Thyroid gland (tissue), 4 donors: ENCODE measurements at regions not wholly inside any gene's neighbourhood (a gene's known extent, or its start where the extent isn't known, plus 50 kb on each side); places are given as distances from the start of the nearest gene placed in this dataset.

Experiments used
- DNase-seq, 2 donors: peaks; one replicate each; pipeline ENCODE4 v3.0.0-alpha.2; 2019
- H3K27ac ChIP-seq, 3 donors: fragments of 200-600 bp; sonication (generic); 1 replicate in 2 of 3; 2 replicates in 1 of 3; pipeline ENCODE4 v1.5.1; 2016 to 2019; ENCODE audit warnings: mild to moderate bottlenecking in 1 of 3, moderate library complexity in 1 of 3
- H3K27me3 ChIP-seq: fragments of 200-600 bp; sonication (generic); one replicate; pipeline ENCODE4 v1.5.1; 2019
- H3K36me3 ChIP-seq, 2 donors: fragments of 200-600 bp; sonication (generic); one replicate each; pipeline ENCODE4 v1.5.1; 2016 to 2019
- H3K4me1 ChIP-seq, 2 donors: fragments of 200-600 bp; sonication (generic); one replicate each; pipeline ENCODE4 v1.5.1; 2017 to 2019
- H3K4me3 ChIP-seq, 3 donors: fragments of 200-600 bp; sonication (generic); replicated peaks in 1 of 3; 1 replicate in 2 of 3; 2 replicates in 1 of 3; pipeline ENCODE4 v1.5.1; 2016; ENCODE audit warnings: mild to moderate bottlenecking in 1 of 3
- H3K9me3 ChIP-seq: fragments of 200-600 bp; sonication (generic); one replicate; pipeline ENCODE4 v1.5.1; 2017
- POLR2A ChIP-seq, 2 donors: fragments of 450-650 bp; IDR thresholded peaks; one replicate each; pipeline ENCODE4 v1.6.1; 2017; ENCODE audit warnings: antibody characterized with exemption in 2 of 2, mild to moderate bottlenecking in 2 of 2, moderate library complexity in 1 of 2
- WGBS, 2 donors: methylation state at CpG; one replicate each; pipeline ENCODE4 v1.1.5; 2017; 5-methylcytosine and 5-hydroxymethylcytosine counted together
- intact Hi-C: fragments of 100-400 bp; cut with DNase I; formaldehyde crosslinking; loops from one replicate; pipeline ENCODE4 v1.15.1; 2023
- TF ChIP-seq, protein P1 (sequence below), 6 experiments: fragments of 200-600 bp in 3 of 6; fragments of 450-650 bp in 3 of 6; sonication (generic) in 3 of 6; IDR thresholded peaks; one replicate each; pipeline ENCODE4 v1.5.1; 2016 to 2019; ENCODE audit warnings: antibody characterized with exemption in 6 of 6, mild to moderate bottlenecking in 2 of 6, inconsistent platforms in 1 of 6, moderate library complexity in 1 of 6

GRCh38 chr7:117972606-117973005 is 99.4 kb upstream of the CTTNBP2 start:
- Histone ChIP-seq H3K9me3 (no peaks in the 10 kb centered on the region), H3K36me3 (no peaks in the 10 kb centered on the region), H3K4me3 (no peak overlapping the region), H3K4me1 (no peaks in the 10 kb centered on the region), H3K27ac (no peak overlapping the region), H3K27me3 (no peaks in the 10 kb centered on the region)
- intact Hi-C loops, result no loop called here
- WGBS, 2 donors, result 73% methylated on average over 4 of the region's 4 CpGs
- TF ChIP-seq, protein P1, sequence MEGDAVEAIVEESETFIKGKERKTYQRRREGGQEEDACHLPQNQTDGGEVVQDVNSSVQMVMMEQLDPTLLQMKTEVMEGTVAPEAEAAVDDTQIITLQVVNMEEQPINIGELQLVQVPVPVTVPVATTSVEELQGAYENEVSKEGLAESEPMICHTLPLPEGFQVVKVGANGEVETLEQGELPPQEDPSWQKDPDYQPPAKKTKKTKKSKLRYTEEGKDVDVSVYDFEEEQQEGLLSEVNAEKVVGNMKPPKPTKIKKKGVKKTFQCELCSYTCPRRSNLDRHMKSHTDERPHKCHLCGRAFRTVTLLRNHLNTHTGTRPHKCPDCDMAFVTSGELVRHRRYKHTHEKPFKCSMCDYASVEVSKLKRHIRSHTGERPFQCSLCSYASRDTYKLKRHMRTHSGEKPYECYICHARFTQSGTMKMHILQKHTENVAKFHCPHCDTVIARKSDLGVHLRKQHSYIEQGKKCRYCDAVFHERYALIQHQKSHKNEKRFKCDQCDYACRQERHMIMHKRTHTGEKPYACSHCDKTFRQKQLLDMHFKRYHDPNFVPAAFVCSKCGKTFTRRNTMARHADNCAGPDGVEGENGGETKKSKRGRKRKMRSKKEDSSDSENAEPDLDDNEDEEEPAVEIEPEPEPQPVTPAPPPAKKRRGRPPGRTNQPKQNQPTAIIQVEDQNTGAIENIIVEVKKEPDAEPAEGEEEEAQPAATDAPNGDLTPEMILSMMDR (IDR thresholded peaks at IDR 0.05), result no peak
- no peak for TF ChIP-seq POLR2A (IDR thresholded peaks at IDR 0.05)
- DNase-seq, result no peak

- Histone ChIP-seq H3K4me1 (no peaks in the 10 kb centered on the region), H3K9me3 (no peaks in the 10 kb centered on the region), H3K4me3 (no peak overlapping the region), H3K36me3 (no peaks in the 10 kb centered on the region), H3K27ac (no peak overlapping the region), H3K27me3 (no peaks in the 10 kb centered on the region)
- no peak for DNase-seq
- no peak for TF ChIP-seq POLR2A (IDR thresholded peaks at IDR 0.05)
- TF ChIP-seq, protein P1 (IDR thresholded peaks at IDR 0.05), result no peak
- intact Hi-C loops, result no loop called here
- 84 to 85% methylated on average over 5 of the region's 5 CpGs for whole genome bisulfite sequencing, 2 donors
Measured at GRCh38 chr7:117973975-117974374, 100.7 kb upstream of the CTTNBP2 start.

- Histone ChIP-seq H3K27ac (no peak overlapping the region), H3K36me3 (no peaks in the 10 kb centered on the region), H3K4me1 (no peaks in the 10 kb centered on the region), H3K4me3 (no peak overlapping the region), H3K9me3 (no peaks in the 10 kb centered on the region), H3K27me3 (no peaks in the 10 kb centered on the region)
- 65 to 72% methylated on average over 2 of the region's 2 CpGs for WGBS, 2 donors
- no peak for DNase-seq
- intact Hi-C loops, result no loop called here
- TF ChIP-seq POLR2A (IDR thresholded peaks at IDR 0.05), result no peak
- TF ChIP-seq, protein P1 (IDR thresholded peaks at IDR 0.05), result no peak
Measured at GRCh38 chr7:117974891-117975290, 101.7 kb upstream of the CTTNBP2 start.

- 61 to 67% methylated on average over 1 of the region's 1 CpG for WGBS, 2 donors
- H3K4me3 ChIP-seq, result no peak overlapping the region
- no peaks in the 10 kb centered on the region for H3K36me3 ChIP-seq
- no peaks in the 10 kb centered on the region for H3K27me3 ChIP-seq
- H3K9me3 ChIP-seq, result no peaks in the 10 kb centered on the region
- intact Hi-C loops, result no loop called here
- DNase-seq, result no peak
- TF ChIP-seq POLR2A (IDR thresholded peaks at IDR 0.05), result no peak
- TF ChIP-seq, protein P1 (IDR thresholded peaks at IDR 0.05), result no peak
- H3K27ac ChIP-seq, result no peak overlapping the region
- no peaks in the 10 kb centered on the region for H3K4me1 ChIP-seq
Measured at GRCh38 chr7:117975476-117975875, 102.2 kb upstream of the CTTNBP2 start.

- Histone ChIP-seq H3K27me3 (no peaks in the 10 kb centered on the region), H3K9me3 (no peaks in the 10 kb centered on the region), H3K4me3 (no peak overlapping the region), H3K4me1 (no peaks in the 10 kb centered on the region), H3K36me3 (no peaks in the 10 kb centered on the region), H3K27ac (no peak overlapping the region)
- TF ChIP-seq, protein P1 (IDR thresholded peaks at IDR 0.05), result no peak
- no peak for TF ChIP-seq POLR2A (IDR thresholded peaks at IDR 0.05)
- 85% methylated on average over 4 of the region's 4 CpGs for WGBS, 2 donors
- DNase-seq, result no peak
- intact Hi-C loops, result no loop called here
Measured at GRCh38 chr7:117979954-117980497, 106.8 kb upstream of the CTTNBP2 start.
